HUES48 (cell line): ENCODE measurements at regions not wholly inside any gene's neighbourhood (a gene's known extent, or its start where the extent isn't known, plus 50 kb on each side); places are given as distances from the start of the nearest gene placed in this dataset.
"Not testable (repeated sequence)": the region's sequence is repeated elsewhere in the genome, so short reads cannot be mapped to it uniquely, and the experiment has no call there.

Experiments
- H3K27ac ChIP-seq: one replicate; pipeline ENCODE4 v1.7.0; 2013; ENCODE audit warnings: low read depth, low read length, inconsistent platforms
- H3K27me3 ChIP-seq: 2 replicates; pipeline ENCODE4 v1.6.1; 2013; ENCODE audit warnings: mild to moderate bottlenecking, low read length; ENCODE audit not compliant: control insufficient read depth, insufficient read depth
- H3K36me3 ChIP-seq: 2 replicates; pipeline ENCODE4 v1.6.1; 2013; ENCODE audit warnings: low read length; ENCODE audit not compliant: control insufficient read depth, insufficient read depth
- H3K4me1 ChIP-seq: 2 replicates; pipeline ENCODE4 v1.6.1; 2013; ENCODE audit warnings: mild to moderate bottlenecking, low read length; ENCODE audit not compliant: control insufficient read depth, insufficient read depth
- H3K4me3 ChIP-seq: 2 replicates; pipeline ENCODE4 v1.5.1; 2013; ENCODE audit warnings: mild to moderate bottlenecking, low read depth, low read length
- H3K9ac ChIP-seq: 2 replicates; pipeline ENCODE4 v1.6.1; 2013; ENCODE audit warnings: mild to moderate bottlenecking, low read depth, low read length, moderate library complexity
- H3K9me3 ChIP-seq: 2 replicates; pipeline ENCODE4 v1.6.1; 2013; ENCODE audit warnings: low read length; ENCODE audit not compliant: control insufficient read depth, insufficient read depth

- Histone ChIP-seq H3K36me3 (no peaks in the 10 kb centered on the region), H3K4me1 (0 out of 2 replicates have a peak, but pooled peaks cover 5% of the 10 kb centered on the region), H3K9ac (no peak overlapping the region), H3K4me3 (no peak overlapping the region), H3K9me3 (no peaks in the 10 kb centered on the region), H3K27ac (no peak overlapping the region), H3K27me3 (no peaks in the 10 kb centered on the region)
These were observed 859.0 kb upstream of the SLITRK1 start for GRCh38 chr13:84741253-84741652.

GRCh38 chr13:84739021-84739420, 856.7 kb upstream of the SLITRK1 start:
- Histone ChIP-seq H3K36me3 (no peaks in the 10 kb centered on the region), H3K4me1 (0 out of 2 replicates have a peak, but pooled peaks cover 5% of the 10 kb centered on the region), H3K27ac (no peak overlapping the region)

GRCh38 chr13:84737661-84738060, 855.4 kb upstream of the SLITRK1 start:
- no peak overlapping the region for H3K9ac ChIP-seq
- no peak overlapping the region for H3K4me3 ChIP-seq
- no peaks in the 10 kb centered on the region for H3K27me3 ChIP-seq
- no peaks in the 10 kb centered on the region for H3K36me3 ChIP-seq
- H3K4me1 ChIP-seq = 0 out of 2 replicates have a peak, but pooled peaks cover 5% of the 10 kb centered on the region
- H3K9me3 ChIP-seq = no peaks in the 10 kb centered on the region
- H3K27ac ChIP-seq = no peak overlapping the region

More at GRCh38 chr13:84739021-84739420, 856.7 kb upstream of the SLITRK1 start:
- H3K9ac ChIP-seq = no peak overlapping the region
- no peak overlapping the region for H3K4me3 ChIP-seq
- H3K9me3 ChIP-seq = no peaks in the 10 kb centered on the region
- no peaks in the 10 kb centered on the region for H3K27me3 ChIP-seq

GRCh38 chr13:84730376-84730775, 848.1 kb upstream of the SLITRK1 start:
- Histone ChIP-seq H3K36me3 (no peaks in the 10 kb centered on the region), H3K4me3 (no peak overlapping the region), H3K9me3 (no peaks in the 10 kb centered on the region), H3K27me3 (no peaks in the 10 kb centered on the region), H3K4me1 (no peaks in the 10 kb centered on the region), H3K9ac (no peak overlapping the region), H3K27ac (no peak overlapping the region)

GRCh38 chr13:84705982-84706710, 823.9 kb upstream of the SLITRK1 start:
- Histone ChIP-seq H3K9me3 (no peaks in the 10 kb centered on the region; the same call in 1 of the 2 replicates), H3K9ac (no peak overlapping the region), H3K4me1 (no peaks in the 10 kb centered on the region), H3K4me3 (no peak overlapping the region), H3K36me3 (no peaks in the 10 kb centered on the region), H3K27me3 (no peaks in the 10 kb centered on the region), H3K27ac (no peak overlapping the region)

GRCh38 chr13:84702174-84702573, 819.9 kb upstream of the SLITRK1 start:
- H3K4me1 ChIP-seq = no peaks in the 10 kb centered on the region
- H3K9me3 ChIP-seq = peaks cover 3% of the 10 kb centered on the region; the same call in 1 of the 2 replicates
- H3K27ac ChIP-seq = no peak overlapping the region
- H3K9ac ChIP-seq = no peak overlapping the region
- H3K4me3 ChIP-seq = no peak overlapping the region
- no peaks in the 10 kb centered on the region for H3K36me3 ChIP-seq
- no peaks in the 10 kb centered on the region for H3K27me3 ChIP-seq

GRCh38 chr13:84697591-84697990, 815.3 kb upstream of the SLITRK1 start:
- not testable (repeated sequence) for H3K4me3 ChIP-seq, H3K9ac ChIP-seq, H3K27ac ChIP-seq, H3K36me3 ChIP-seq, H3K9me3 ChIP-seq, H3K4me1 ChIP-seq, H3K27me3 ChIP-seq

- H3K4me3 ChIP-seq = no peak overlapping the region
- H3K9me3 ChIP-seq = no peaks in the 10 kb centered on the region
- H3K36me3 ChIP-seq = no peaks in the 10 kb centered on the region
- no peaks in the 10 kb centered on the region for H3K27me3 ChIP-seq
- no peak overlapping the region for H3K9ac ChIP-seq
- H3K4me1 ChIP-seq = no peaks in the 10 kb centered on the region
- H3K27ac ChIP-seq = no peak overlapping the region
These were observed 804.7 kb upstream of the SLITRK1 start for GRCh38 chr13:84686973-84687372.

- Histone ChIP-seq H3K27ac (no peak overlapping the region), H3K36me3 (no peaks in the 10 kb centered on the region), H3K4me3 (no peak overlapping the region), H3K4me1 (no peaks in the 10 kb centered on the region), H3K27me3 (no peaks in the 10 kb centered on the region), H3K9me3 (no peaks in the 10 kb centered on the region), H3K9ac (no peak overlapping the region)
These were observed 804.2 kb upstream of the SLITRK1 start for GRCh38 chr13:84686458-84686857.

GRCh38 chr13:84684804-84685203, 802.5 kb upstream of the SLITRK1 start:
- no peak overlapping the region for H3K4me3 ChIP-seq
- H3K9ac ChIP-seq = no peak overlapping the region
- no peaks in the 10 kb centered on the region for H3K27me3 ChIP-seq
- no peaks in the 10 kb centered on the region for H3K36me3 ChIP-seq
- H3K27ac ChIP-seq = no peak overlapping the region
- no peaks in the 10 kb centered on the region for H3K4me1 ChIP-seq
- H3K9me3 ChIP-seq = no peaks in the 10 kb centered on the region

- H3K36me3 ChIP-seq = no peaks in the 10 kb centered on the region
- no peak overlapping the region for H3K4me3 ChIP-seq
- H3K27ac ChIP-seq = no peak overlapping the region
- H3K4me1 ChIP-seq = no peaks in the 10 kb centered on the region
- no peaks in the 10 kb centered on the region for H3K9me3 ChIP-seq
- no peak overlapping the region for H3K9ac ChIP-seq
- H3K27me3 ChIP-seq = no peaks in the 10 kb centered on the region
These were observed 801.9 kb upstream of the SLITRK1 start for GRCh38 chr13:84684048-84684662.
